Hepatocyte (in vitro differentiated cells): ENCODE measurements at regions not wholly inside any gene's neighbourhood (a gene's known extent, or its start where the extent isn't known, plus 50 kb on each side); places are given as distances from the start of the nearest gene placed in this dataset.
A peak's percentile ranks its signal among the peaks of the same experiment; 100 is the strongest.

Experiments
- DNase-seq: peaks from one replicate; pipeline ENCODE4 v3.0.0-alpha.2; 2016; ENCODE audit warnings: low spot score
- H2AFZ ChIP-seq: fragments of 200-600 bp; sonication (generic); 2 replicates; pipeline ENCODE4 v1.6.0; 2016; ENCODE audit warnings: antibody characterized with exemption, mild to moderate bottlenecking
- H3K27ac ChIP-seq: fragments of 200-600 bp; sonication (generic); 2 replicates; pipeline ENCODE4 v1.5.1; 2016; ENCODE audit warnings: mild to moderate bottlenecking
- H3K27me3 ChIP-seq: fragments of 200-600 bp; sonication (generic); 2 replicates; pipeline ENCODE4 v1.6.1; 2016
- H3K36me3 ChIP-seq: fragments of 200-600 bp; sonication (generic); replicated peaks from 2 replicates; pipeline ENCODE4 v1.5.1; 2016; ENCODE audit warnings: low read depth; ENCODE audit not compliant: insufficient read depth
- H3K4me1 ChIP-seq: fragments of 200-600 bp; sonication (generic); 2 replicates; pipeline ENCODE4 v1.5.1; 2016; ENCODE audit warnings: mild to moderate bottlenecking, moderate library complexity; ENCODE audit not compliant: insufficient read depth
- H3K4me2 ChIP-seq: fragments of 200-600 bp; sonication (generic); 2 replicates; pipeline ENCODE4 v1.6.0; 2016
- H3K4me3 ChIP-seq: fragments of 200-600 bp; sonication (generic); 2 replicates; pipeline ENCODE4 v1.5.1; 2016; ENCODE audit warnings: mild to moderate bottlenecking
- H3K79me2 ChIP-seq: fragments of 200-600 bp; sonication (generic); 2 replicates; pipeline ENCODE4 v1.6.0; 2017; ENCODE audit warnings: mild to moderate bottlenecking
- H3K9me2 ChIP-seq: fragments of 200-600 bp; sonication (generic); replicated peaks from 2 replicates; pipeline ENCODE4 v1.6.0; 2017; ENCODE audit warnings: mild to moderate bottlenecking; ENCODE audit not compliant: insufficient read depth
- H3K9me3 ChIP-seq: fragments of 200-600 bp; sonication (generic); 2 replicates; pipeline ENCODE4 v1.5.1; 2016; ENCODE audit warnings: low read depth, mild to moderate bottlenecking
- H4K20me1 ChIP-seq: fragments of 200-600 bp; sonication (generic); 2 replicates; pipeline ENCODE4 v1.6.0; 2016; ENCODE audit warnings: mild to moderate bottlenecking; ENCODE audit not compliant: insufficient read depth, poor library complexity, severe bottlenecking
- CTCF ChIP-seq: fragments of 200-600 bp; sonication (generic); IDR thresholded peaks from 2 replicates; pipeline ENCODE4 v1.5.1; 2016; ENCODE audit warnings: antibody characterized with exemption, mild to moderate bottlenecking; ENCODE audit not compliant: poor library complexity
- EZH2 ChIP-seq: fragments of 200-600 bp; sonication (generic); IDR thresholded peaks from 2 replicates; pipeline ENCODE4 v1.6.1; 2016; ENCODE audit warnings: antibody characterized with exemption, mild to moderate bottlenecking, borderline replicate concordance
- EZH2phosphoT487 ChIP-seq: fragments of 200-600 bp; sonication (generic); IDR thresholded peaks from one replicate; pipeline ENCODE4 v1.6.1; 2018; ENCODE audit warnings: antibody characterized with exemption, mild to moderate bottlenecking, low read depth, moderate library complexity; ENCODE audit not compliant: unreplicated experiment, severe bottlenecking
- WGBS: methylation state at CpG from one replicate; pipeline ENCODE4 v1.1.6; 2016; ENCODE audit warnings: low lambda C conversion rate; ENCODE audit errors: missing lambda C conversion rate; 5-methylcytosine and 5-hydroxymethylcytosine counted together

- no peaks in the 10 kb centered on the region for H4K20me1 ChIP-seq
- TF ChIP-seq CTCF, result no peak
- TF ChIP-seq EZH2, result no peak
- TF ChIP-seq EZH2phosphoT487, result no peak
- no peak for DNase-seq
- no peaks in the 10 kb centered on the region for H3K27me3 ChIP-seq
- 74% methylated on average over 2 of the region's 2 CpGs for WGBS
- H3K79me2 ChIP-seq, result no peaks in the 10 kb centered on the region
- H3K36me3 ChIP-seq, result no peaks in the 10 kb centered on the region
- no peak overlapping the region for H3K4me2 ChIP-seq
- no peak overlapping the region for H3K27ac ChIP-seq
- H3K4me3 ChIP-seq, result no peak overlapping the region
- H3K9me3 ChIP-seq, result no peaks in the 10 kb centered on the region
- H3K4me1 ChIP-seq, result no peaks in the 10 kb centered on the region
- H2AFZ ChIP-seq, result peak overlapping the region; percentile 25
- no peaks in the 10 kb centered on the region for H3K9me2 ChIP-seq
These were observed 239.9 kb upstream of the KCND2 start for GRCh38 chr7:120033114-120033513.

DNA sequence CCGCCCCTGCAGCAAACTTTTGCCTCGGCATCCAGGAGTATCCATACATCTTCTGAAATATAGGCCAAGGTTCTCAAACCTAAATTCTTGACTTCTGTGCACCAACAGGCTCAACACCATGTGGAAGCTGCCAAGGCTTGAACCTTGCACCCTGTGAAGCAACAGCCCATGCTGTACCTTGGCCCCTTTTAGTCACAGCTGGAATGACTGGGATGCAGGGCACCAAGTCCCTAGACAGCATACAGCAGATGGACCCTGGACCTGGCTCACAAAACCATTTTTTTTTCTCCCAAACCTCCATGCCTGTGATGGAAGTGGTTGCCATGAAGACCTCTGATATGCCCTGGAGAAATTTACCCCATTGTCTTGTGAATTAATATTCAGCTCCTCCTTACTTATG, 233.8 kb upstream of the KCND2 start:
- H2AFZ ChIP-seq, result no peak overlapping the region
- WGBS, result 93% methylated on average over 2 of the region's 2 CpGs

GRCh38 chr7:120041798-120042197, 231.2 kb upstream of the KCND2 start:
- no peaks in the 10 kb centered on the region for H3K79me2 ChIP-seq
- TF ChIP-seq EZH2 (no peak), CTCF (no peak), EZH2phosphoT487 (no peak)
- no peaks in the 10 kb centered on the region for H3K9me3 ChIP-seq
- H4K20me1 ChIP-seq, result no peaks in the 10 kb centered on the region
- no peak overlapping the region for H3K4me2 ChIP-seq
- no peak for DNase-seq
- no peaks in the 10 kb centered on the region for H3K27me3 ChIP-seq
- H3K4me3 ChIP-seq, result no peak overlapping the region
- H3K4me1 ChIP-seq, result no peaks in the 10 kb centered on the region
- no peak overlapping the region for H2AFZ ChIP-seq
- H3K27ac ChIP-seq, result no peak overlapping the region
- no peaks in the 10 kb centered on the region for H3K36me3 ChIP-seq
- no peaks in the 10 kb centered on the region for H3K9me2 ChIP-seq

More for the DNA sequence above, 233.8 kb upstream of the KCND2 start:
- no peaks in the 10 kb centered on the region for H3K27me3 ChIP-seq
- no peak for DNase-seq
- H3K79me2 ChIP-seq, result no peaks in the 10 kb centered on the region
- no peak overlapping the region for H3K27ac ChIP-seq
- H3K36me3 ChIP-seq, result no peaks in the 10 kb centered on the region
- no peak overlapping the region for H3K4me3 ChIP-seq
- H3K4me2 ChIP-seq, result no peak overlapping the region
- H3K9me3 ChIP-seq, result no peaks in the 10 kb centered on the region
- H3K9me2 ChIP-seq, result no peaks in the 10 kb centered on the region
- H3K4me1 ChIP-seq, result no peaks in the 10 kb centered on the region
- TF ChIP-seq EZH2 (no peak), CTCF (no peak), EZH2phosphoT487 (no peak)
- H4K20me1 ChIP-seq, result no peaks in the 10 kb centered on the region

- no peak overlapping the region for H3K4me3 ChIP-seq
- H3K4me1 ChIP-seq, result no peaks in the 10 kb centered on the region
- no peak overlapping the region for H3K27ac ChIP-seq
- no peaks in the 10 kb centered on the region for H3K9me2 ChIP-seq
- no peaks in the 10 kb centered on the region for H3K79me2 ChIP-seq
- no peak overlapping the region for H2AFZ ChIP-seq
- no peaks in the 10 kb centered on the region for H3K9me3 ChIP-seq
- H3K36me3 ChIP-seq, result no peaks in the 10 kb centered on the region
- no peak for DNase-seq
- H3K4me2 ChIP-seq, result no peak overlapping the region
- 63% methylated on average over 2 of the region's 2 CpGs for WGBS
- no peaks in the 10 kb centered on the region for H4K20me1 ChIP-seq
- H3K27me3 ChIP-seq, result no peaks in the 10 kb centered on the region
- TF ChIP-seq EZH2 (no peak), EZH2phosphoT487 (no peak), CTCF (no peak)
These were observed 229.7 kb upstream of the KCND2 start for GRCh38 chr7:120043250-120043649.
